ENCODE measurements at regions not wholly inside any gene's neighbourhood (a gene's known extent, or its start where the extent isn't known, plus 50 kb on each side); places are given as distances from the start of the nearest gene placed in this dataset.

- TF ChIP-seq AFF1 (IDR thresholded peaks at IDR 0.05; ENCODE audit: low read depth in 1 of 2, partially characterized antibody in 2 of 2) (no peak), ZNF780A (CRISPR knock-in tag; IDR thresholded peaks at IDR 0.05) (no peak), MED1 (CRISPR knock-in tag; IDR thresholded peaks at IDR 0.05; ENCODE audit: borderline replicate concordance) (no peak), ARNT (IDR thresholded peaks at IDR 0.05) (no peak), TCF3 (CRISPR knock-in tag; IDR thresholded peaks at IDR 0.05) (no peak)
These were observed 275.3 kb downstream of the HTR1A start (continued) for GRCh38 chr5:63686938-63687337.

- no peak overlapping the region for H2AFZ ChIP-seq (ENCODE audit: low read depth, low read length)
- H3K79me2 ChIP-seq (ENCODE audit: control insufficient read depth, insufficient read depth, low read length), result no peaks in the 10 kb centered on the region
- H3K27me3 ChIP-seq (ENCODE audit: control insufficient read depth in 2 of 2, insufficient read depth in 2 of 2, low read length in 2 of 2), result no peaks in the 10 kb centered on the region
- DNase-seq (ENCODE audit: extremely low read depth in 1 of 4, low spot score in 3 of 4), result no peak
- intact Hi-C loops (cut with micrococcal nuclease), result no loop called here
- H3K4me2 ChIP-seq (ENCODE audit: insufficient read depth, low read length), result no peak overlapping the region
- TF ChIP-seq ZNF224 (CRISPR knock-in tag; IDR thresholded peaks at IDR 0.05), result no peak
- TF ChIP-seq U2AF2 (optimal IDR thresholded peaks at IDR 0.05; ENCODE audit: low read depth, low read length), result no peak
- no peak for TF ChIP-seq RNF219 (CRISPR knock-in tag; IDR thresholded peaks at IDR 0.05)
- TF ChIP-seq MYC (IDR thresholded peaks at IDR 0.05; ENCODE audit: low read depth, low read length), result no peak
- no peak for TF ChIP-seq MYC (CRISPR knock-in tag; IDR thresholded peaks at IDR 0.05; ENCODE audit: borderline replicate concordance, low read depth)
- TF ChIP-seq EP400 (IDR thresholded peaks at IDR 0.05), result no peak
- no peak for TF ChIP-seq GTF2F1 (IDR thresholded peaks at IDR 0.05; ENCODE audit: low read depth, low read length)
- POLR2A ChIA-PET, result no interaction called here
- H3K4me1 ChIP-seq (replicated peaks in 1 of 2; ENCODE audit: control insufficient read depth in 2 of 2, insufficient read depth in 2 of 2, low read length in 2 of 2), result no peaks in the 10 kb centered on the region
- no peaks in the 10 kb centered on the region for H3K9me1 ChIP-seq (ENCODE audit: control insufficient read depth, insufficient read depth, low read length)
- in situ Hi-C loops (cut with MboI), result no loop called here
- no peaks in the 10 kb centered on the region for H4K20me1 ChIP-seq (replicated peaks; ENCODE audit: control insufficient read depth, insufficient read depth, low read length)
- BruUV-seq (replicated peaks), result no TSS peak
- 0% methylated on average over 2 of the region's 2 CpGs for WGBS (ENCODE audit: insufficient coverage, low coverage, missing lambda C conversion rate)
- FAIRE-seq, result no peak
- no peak for ATAC-seq
- CTCF ChIA-PET (ENCODE audit: low intra/inter-chr PET ratio), result no interaction called here
- H3K9me3 ChIP-seq (replicated peaks; ENCODE audit: control insufficient read depth, insufficient read depth, low read depth, low read length), result no peaks in the 10 kb centered on the region
- no peak overlapping the region for H3K27ac ChIP-seq (ENCODE audit: extremely low read depth, low read depth, low read length)
- no peak overlapping the region for H3K4me3 ChIP-seq
- no peaks in the 10 kb centered on the region for H3K36me3 ChIP-seq (ENCODE audit: control insufficient read depth, insufficient read depth, low read length)
- no peak overlapping the region for H3K9ac ChIP-seq (ENCODE audit: insufficient read depth in 1 of 2, low read depth in 2 of 2, low read length in 2 of 2)
These were observed 276.1 kb downstream of the HTR1A start for GRCh38 chr5:63686181-63686580.

All from K562 (cell line).